ENCODE measurements at regions not wholly inside any gene's neighbourhood (a gene's known extent, or its start where the extent isn't known, plus 50 kb on each side); places are given as distances from the start of the nearest gene placed in this dataset.

- TF ChIP-seq REST (IDR thresholded peaks at IDR 0.05) = no peak
- peak; percentile 50 to 74 for TF ChIP-seq RAD21 (IDR thresholded peaks at IDR 0.05)
- H3K36me3 ChIP-seq (ENCODE audit: control insufficient read depth in 4 of 4, insufficient read depth in 3 of 4, low read depth in 1 of 4, low read length in 3 of 4) = no peaks in the 10 kb centered on the region
- no peaks in the 10 kb centered on the region for H3K9me3 ChIP-seq (ENCODE audit: control insufficient read depth in 4 of 4, low read length in 3 of 4)
- no peaks in the 10 kb centered on the region for H3K27me3 ChIP-seq (ENCODE audit: control insufficient read depth in 4 of 4, insufficient read depth in 4 of 4, low read length in 3 of 4)
- no peak overlapping the region for H3K9ac ChIP-seq (ENCODE audit: low read depth in 1 of 2, low read length in 2 of 2)
- no peak overlapping the region for H3K4me3 ChIP-seq (ENCODE audit: low read depth in 1 of 3, low read length in 3 of 3)
- whole genome bisulfite sequencing = 79% methylated on average over 1 of the region's 1 CpG
- no peak overlapping the region for H3K27ac ChIP-seq (ENCODE audit: low read depth in 1 of 2, low read length in 2 of 2)
- H3K4me1 ChIP-seq (ENCODE audit: control insufficient read depth in 4 of 4, insufficient read depth in 4 of 4, low read length in 3 of 4) = no peaks in the 10 kb centered on the region
- DNase-seq (ENCODE audit: low spot score) = no peak
Observed at GRCh38 chr11:30653606-30654005, 67.5 kb upstream of the MPPED2 start.

- DNase-seq (ENCODE audit: low spot score) = no peak
- Histone ChIP-seq H3K36me3 (ENCODE audit: control insufficient read depth in 4 of 4, insufficient read depth in 3 of 4, low read depth in 1 of 4, low read length in 3 of 4) (no peaks in the 10 kb centered on the region), H3K9me3 (ENCODE audit: control insufficient read depth in 4 of 4, low read length in 3 of 4) (no peaks in the 10 kb centered on the region), H3K9ac (ENCODE audit: low read depth in 1 of 2, low read length in 2 of 2) (no peak overlapping the region), H3K4me1 (ENCODE audit: control insufficient read depth in 4 of 4, insufficient read depth in 4 of 4, low read length in 3 of 4) (no peaks in the 10 kb centered on the region), H3K27ac (ENCODE audit: low read depth in 1 of 2, low read length in 2 of 2) (no peak overlapping the region), H3K27me3 (ENCODE audit: control insufficient read depth in 4 of 4, insufficient read depth in 4 of 4, low read length in 3 of 4) (no peaks in the 10 kb centered on the region), H3K4me3 (ENCODE audit: low read depth in 1 of 3, low read length in 3 of 3) (no peak overlapping the region)
- 86% methylated on average over 2 of the region's 2 CpGs for WGBS
- TF ChIP-seq HNF4G (IDR thresholded peaks at IDR 0.05) = no peak
- TF ChIP-seq EGR1 (IDR thresholded peaks at IDR 0.05; ENCODE audit: low read depth in 2 of 2) = no peak
- TF ChIP-seq RAD21 (IDR thresholded peaks at IDR 0.05) = no peak
- no peak for TF ChIP-seq REST (IDR thresholded peaks at IDR 0.05)
- TF ChIP-seq RXRA (IDR thresholded peaks at IDR 0.05) = no peak
- no peak for TF ChIP-seq CTCF (IDR thresholded peaks at IDR 0.05; ENCODE audit: low read depth, low read length, missing input control)
- no peak for TF ChIP-seq NR2F2 (IDR thresholded peaks at IDR 0.05)
- no peak for TF ChIP-seq TAF1 (conservative IDR thresholded peaks at IDR 0.05)
- TF ChIP-seq FOXA1 (IDR thresholded peaks at IDR 0.05) = no peak
- no peak for TF ChIP-seq ATF3 (IDR thresholded peaks at IDR 0.05)
- TF ChIP-seq ZBTB33 (IDR thresholded peaks at IDR 0.05) = no peak
- TF ChIP-seq YY1 (IDR thresholded peaks at IDR 0.05) = no peak
- TF ChIP-seq SP1 (IDR thresholded peaks at IDR 0.05) = no peak
- TF ChIP-seq MAX (IDR thresholded peaks at IDR 0.05) = no peak
- TF ChIP-seq JUND (IDR thresholded peaks at IDR 0.05) = no peak
- no peak for TF ChIP-seq HNF4A (conservative IDR thresholded peaks at IDR 0.05)
Observed at GRCh38 chr11:30652801-30653200, 66.6 kb upstream of the MPPED2 start.

Measured in liver (tissue), 8 donors.